CD4-positive, CD25-positive, alpha-beta regulatory T cell (primary cell): ENCODE measurements at regions not wholly inside any gene's neighbourhood (a gene's known extent, or its start where the extent isn't known, plus 50 kb on each side); places are given as distances from the start of the nearest gene placed in this dataset.

Experiments used
- ATAC-seq, 2 donors: fragments of 150-1000 bp; cut with Tn5 transposase; one replicate each; pipeline ENCODE4 v1.10.0; 2021; ENCODE audit warnings: low read depth in 2 of 2, moderate number of reproducible peaks in 2 of 2, moderate library complexity in 1 of 2
- DNase-seq, 3 donors: peaks; one replicate each; pipeline versions ENCODE4 v3.0.0 to v3.0.0-alpha.2; 2012 to 2022; ENCODE audit warnings: mixed read lengths in 1 of 3
- H3K27ac ChIP-seq: one replicate; pipeline ENCODE4 v1.7.0; 2013; ENCODE audit warnings: mild to moderate bottlenecking, low read length; ENCODE audit not compliant: insufficient read depth, poor library complexity, severe bottlenecking
- H3K27me3 ChIP-seq: one replicate; pipeline ENCODE4 v1.7.0; 2013; ENCODE audit warnings: low read length; ENCODE audit not compliant: control insufficient read depth, insufficient read depth
- H3K36me3 ChIP-seq: one replicate; pipeline ENCODE4 v1.7.0; 2013; ENCODE audit warnings: mild to moderate bottlenecking, low read length, moderate library complexity; ENCODE audit not compliant: control insufficient read depth, insufficient read depth
- H3K4me1 ChIP-seq: 2 replicates; pipeline ENCODE4 v1.7.0; 2013; ENCODE audit warnings: mild to moderate bottlenecking, low read length; ENCODE audit not compliant: insufficient read depth, control insufficient read depth, poor library complexity, severe bottlenecking
- H3K4me3 ChIP-seq: one replicate; pipeline ENCODE4 v1.7.0; 2013; ENCODE audit warnings: low read depth, mild to moderate bottlenecking, low read length, moderate library complexity
- H3K9me3 ChIP-seq, 2 experiments: 1 replicate in 1 of 2; 2 replicates in 1 of 2; pipeline ENCODE4 v1.7.0; 2013; ENCODE audit warnings: low read length in 2 of 2, mild to moderate bottlenecking in 1 of 2, moderate library complexity in 1 of 2; ENCODE audit not compliant: control insufficient read depth in 2 of 2
- H3K27ac Mint-ChIP-seq, 3 donors: one replicate each; pipeline ENCODE4 v1.8.0; 2020 to 2022; ENCODE audit warnings: mild to moderate bottlenecking in 3 of 3, mixed read lengths in 3 of 3, moderate library complexity in 2 of 3
- H3K27me3 Mint-ChIP-seq: one replicate; pipeline ENCODE4 v1.8.0; 2022; ENCODE audit warnings: mild to moderate bottlenecking, mixed read lengths
- H3K36me3 Mint-ChIP-seq: one replicate; pipeline ENCODE4 v1.8.0; 2020; ENCODE audit warnings: mixed read lengths
- H3K4me1 Mint-ChIP-seq, 4 donors: one replicate each; pipeline ENCODE4 v1.8.0; 2020 to 2022; ENCODE audit warnings: mixed read lengths in 4 of 4, mild to moderate bottlenecking in 1 of 4
- H3K4me3 Mint-ChIP-seq, 4 donors: one replicate each; pipeline ENCODE4 v1.8.0; 2020 to 2022; ENCODE audit warnings: mild to moderate bottlenecking in 4 of 4, mixed read lengths in 4 of 4, moderate library complexity in 3 of 4
- H3K9me3 Mint-ChIP-seq, 7 donors: one replicate each; pipeline ENCODE4 v1.8.0; 2020 to 2022; ENCODE audit warnings: mixed read lengths in 7 of 7, mild to moderate bottlenecking in 3 of 7, moderate library complexity in 2 of 7

GRCh38 chr20:56157530-56158203 is 90.9 kb upstream of the MC3R start:
- no peaks in the 10 kb centered on the region for H3K27me3 Mint-ChIP-seq
- Histone ChIP-seq H3K9me3 (no peaks in the 10 kb centered on the region), H3K27me3 (no peaks in the 10 kb centered on the region), H3K36me3 (no peaks in the 10 kb centered on the region), H3K4me3 (no peak overlapping the region), H3K27ac (no peak overlapping the region), H3K4me1 (no peaks in the 10 kb centered on the region)
- DNase-seq (no peak), ATAC-seq (no peak)
- no peak overlapping the region for H3K4me3 Mint-ChIP-seq
- H3K4me1 Mint-ChIP-seq = no peaks in the 10 kb centered on the region
- peaks cover 0 to 2% (median 0%) of the 10 kb centered on the region in 7 donors for H3K9me3 Mint-ChIP-seq
- H3K36me3 Mint-ChIP-seq = no peaks in the 10 kb centered on the region
- H3K27ac Mint-ChIP-seq = no peak overlapping the region

GRCh38 chr20:56158489-56158888 is 90.0 kb upstream of the MC3R start:
- H3K4me1 ChIP-seq = no peaks in the 10 kb centered on the region
- DNase-seq = no peak
- H3K9me3 ChIP-seq = no peaks in the 10 kb centered on the region
- H3K4me3 ChIP-seq = no peak overlapping the region
- no peaks in the 10 kb centered on the region for H3K27me3 ChIP-seq
- Mint-ChIP-seq H3K27me3 (no peaks in the 10 kb centered on the region), H3K4me1 (no peaks in the 10 kb centered on the region), H3K27ac (no peak overlapping the region), H3K36me3 (no peaks in the 10 kb centered on the region), H3K9me3 (peaks cover 0 to 2% (median 0%) of the 10 kb centered on the region in 7 donors), H3K4me3 (no peak overlapping the region)
- no peak overlapping the region for H3K27ac ChIP-seq
- H3K36me3 ChIP-seq = no peaks in the 10 kb centered on the region
- ATAC-seq = no peak

GRCh38 chr20:56160956-56161355 is 87.6 kb upstream of the MC3R start:
- DNase-seq (no peak), ATAC-seq (no peak)
- H3K4me1 ChIP-seq = no peaks in the 10 kb centered on the region
- Mint-ChIP-seq H3K27me3 (no peaks in the 10 kb centered on the region), H3K36me3 (no peaks in the 10 kb centered on the region), H3K4me3 (no peak overlapping the region), H3K9me3 (peaks cover 0 to 4% (median 2%) of the 10 kb centered on the region in 7 donors), H3K4me1 (no peaks in the 10 kb centered on the region), H3K27ac (no peak overlapping the region)
- H3K27ac ChIP-seq = no peak overlapping the region
- H3K9me3 ChIP-seq = no peaks in the 10 kb centered on the region
- H3K27me3 ChIP-seq = no peaks in the 10 kb centered on the region
- H3K36me3 ChIP-seq = no peaks in the 10 kb centered on the region
- H3K4me3 ChIP-seq = no peak overlapping the region

GRCh38 chr20:56163806-56164205 is 84.7 kb upstream of the MC3R start:
- no peaks in the 10 kb centered on the region for H3K4me1 Mint-ChIP-seq
- H3K27me3 Mint-ChIP-seq = no peaks in the 10 kb centered on the region
- H3K4me3 Mint-ChIP-seq = no peak overlapping the region
- Histone ChIP-seq H3K9me3 (no peaks in the 10 kb centered on the region), H3K27me3 (no peaks in the 10 kb centered on the region), H3K4me1 (no peaks in the 10 kb centered on the region), H3K27ac (no peak overlapping the region), H3K4me3 (no peak overlapping the region), H3K36me3 (no peaks in the 10 kb centered on the region)
- no peaks in the 10 kb centered on the region for H3K36me3 Mint-ChIP-seq
- ATAC-seq (no peak), DNase-seq (no peak)
- peaks cover 0 to 3% (median 2%) of the 10 kb centered on the region in 7 donors for H3K9me3 Mint-ChIP-seq
- no peak overlapping the region for H3K27ac Mint-ChIP-seq

GRCh38 chr20:56166781-56167465 is 81.6 kb upstream of the MC3R start:
- Histone ChIP-seq H3K27me3 (no peaks in the 10 kb centered on the region), H3K4me3 (no peak overlapping the region), H3K27ac (no peak overlapping the region), H3K4me1 (no peaks in the 10 kb centered on the region), H3K36me3 (no peaks in the 10 kb centered on the region), H3K9me3 (no peaks in the 10 kb centered on the region)
- H3K9me3 Mint-ChIP-seq = peaks cover 0 to 7% (median 3%) of the 10 kb centered on the region in 7 donors
- H3K36me3 Mint-ChIP-seq = no peaks in the 10 kb centered on the region
- H3K4me1 Mint-ChIP-seq = no peaks in the 10 kb centered on the region
- H3K4me3 Mint-ChIP-seq = no peak overlapping the region
- DNase-seq (no peak), ATAC-seq (no peak)
- no peaks in the 10 kb centered on the region for H3K27me3 Mint-ChIP-seq
- no peak overlapping the region for H3K27ac Mint-ChIP-seq

GRCh38 chr20:56171087-56172012 is 77.2 kb upstream of the MC3R start:
- no peaks in the 10 kb centered on the region for H3K9me3 ChIP-seq
- H3K27ac ChIP-seq = no peak overlapping the region
- no peaks in the 10 kb centered on the region for H3K4me1 Mint-ChIP-seq
- peaks cover 0 to 4% (median 2%) of the 10 kb centered on the region in 7 donors for H3K9me3 Mint-ChIP-seq
- no peak overlapping the region for H3K4me3 ChIP-seq
- H3K4me3 Mint-ChIP-seq = no peak overlapping the region
- no peaks in the 10 kb centered on the region for H3K4me1 ChIP-seq
- DNase-seq (no peak), ATAC-seq (no peak)
- no peaks in the 10 kb centered on the region for H3K27me3 ChIP-seq
- H3K36me3 ChIP-seq = no peaks in the 10 kb centered on the region
- no peak overlapping the region for H3K27ac Mint-ChIP-seq
- H3K27me3 Mint-ChIP-seq = no peaks in the 10 kb centered on the region
- no peaks in the 10 kb centered on the region for H3K36me3 Mint-ChIP-seq

- Mint-ChIP-seq H3K4me3 (no peak overlapping the region), H3K4me1 (no peaks in the 10 kb centered on the region), H3K27me3 (no peaks in the 10 kb centered on the region), H3K27ac (no peak overlapping the region), H3K9me3 (peaks cover 0 to 6% (median 0%) of the 10 kb centered on the region in 7 donors), H3K36me3 (no peaks in the 10 kb centered on the region)
- Histone ChIP-seq H3K4me3 (no peak overlapping the region), H3K4me1 (no peaks in the 10 kb centered on the region), H3K9me3 (no peaks in the 10 kb centered on the region), H3K27me3 (no peaks in the 10 kb centered on the region), H3K36me3 (no peaks in the 10 kb centered on the region), H3K27ac (no peak overlapping the region)
- DNase-seq (no peak), ATAC-seq (no peak)
Observed at GRCh38 chr20:56173438-56173837, 75.1 kb upstream of the MC3R start.
